MM.1S (cell line): ENCODE measurements at regions not wholly inside any gene's neighbourhood (a gene's known extent, or its start where the extent isn't known, plus 50 kb on each side); places are given as distances from the start of the nearest gene placed in this dataset.

Experiments
- DNase-seq: peaks from one replicate; pipeline ENCODE4 v3.0.0-alpha.2; 2015
- H2AFZ ChIP-seq: fragments of 300-600 bp; sonication (generic); 2 replicates; pipeline ENCODE4 v1.6.0; 2016; ENCODE audit warnings: antibody characterized with exemption, low read length
- H3F3A ChIP-seq: fragments of 300-600 bp; sonication (generic); 2 replicates; pipeline ENCODE4 v1.6.1; 2016; ENCODE audit warnings: mild to moderate bottlenecking, antibody characterized with exemption, low read length, moderate library complexity, mixed read lengths; ENCODE audit not compliant: insufficient read depth
- H3K27ac ChIP-seq: fragments of 300-600 bp; sonication (generic); 2 replicates; pipeline ENCODE4 v1.5.1; 2016; ENCODE audit warnings: mild to moderate bottlenecking, low read length
- H3K27me3 ChIP-seq: fragments of 300-600 bp; sonication (generic); replicated peaks from 2 replicates; pipeline ENCODE4 v1.6.0; 2016; ENCODE audit warnings: low read length; ENCODE audit not compliant: insufficient read depth
- H3K36me3 ChIP-seq: fragments of 300-600 bp; sonication (generic); replicated peaks from 2 replicates; pipeline ENCODE4 v1.6.1; 2016; ENCODE audit warnings: mild to moderate bottlenecking, low read length, mixed read lengths; ENCODE audit not compliant: insufficient read depth
- H3K4me1 ChIP-seq: fragments of 300-600 bp; sonication (generic); 2 replicates; pipeline ENCODE4 v1.6.1; 2016; ENCODE audit warnings: low read length, mixed read lengths
- H3K4me2 ChIP-seq: fragments of 300-600 bp; sonication (generic); 2 replicates; pipeline ENCODE4 v1.6.0; 2016; ENCODE audit warnings: low read depth, low read length
- H3K4me3 ChIP-seq: fragments of 300-600 bp; sonication (generic); 2 replicates; pipeline ENCODE4 v1.5.1; 2016; ENCODE audit warnings: low read length, mixed read lengths
- H3K79me2 ChIP-seq: fragments of 300-600 bp; sonication (generic); 2 replicates; pipeline ENCODE4 v1.6.1; 2016; ENCODE audit warnings: mixed run types, low read length, mixed read lengths
- H3K9ac ChIP-seq: fragments of 300-600 bp; sonication (generic); 2 replicates; pipeline ENCODE4 v1.6.1; 2016; ENCODE audit warnings: low read length, mixed read lengths
- H3K9me2 ChIP-seq: fragments of 300-600 bp; sonication (generic); replicated peaks from 2 replicates; pipeline ENCODE4 v1.6.1; 2016; ENCODE audit warnings: mild to moderate bottlenecking, low read length, mixed read lengths; ENCODE audit not compliant: insufficient read depth
- H3K9me3 ChIP-seq: fragments of 300-600 bp; sonication (generic); replicated peaks from 2 replicates; pipeline ENCODE4 v1.6.1; 2016; ENCODE audit warnings: mild to moderate bottlenecking, low read length, mixed read lengths; ENCODE audit not compliant: insufficient read depth
- H4K20me1 ChIP-seq: fragments of 300-600 bp; sonication (generic); 2 replicates; pipeline ENCODE4 v1.6.1; 2016; ENCODE audit warnings: mild to moderate bottlenecking, low read length, moderate library complexity, mixed read lengths; ENCODE audit not compliant: insufficient read depth
- EZH2 ChIP-seq: fragments of 300-600 bp; sonication (generic); optimal IDR thresholded peaks from 2 replicates; pipeline ENCODE3; 2017; ENCODE audit warnings: low read depth, mild to moderate bottlenecking, antibody characterized with exemption, low read length, mixed read lengths
- EZH2phosphoT487 ChIP-seq: fragments of 300-600 bp; sonication (generic); IDR thresholded peaks from 2 replicates; pipeline ENCODE4 v1.6.1; 2018; ENCODE audit warnings: antibody characterized with exemption, low read length
- TF ChIP-seq, protein P1 (sequence below): fragments of 300-600 bp; sonication (generic); IDR thresholded peaks from 2 replicates; pipeline ENCODE4 v1.5.1; 2016; ENCODE audit warnings: antibody characterized with exemption, low read length, mixed read lengths

- TF ChIP-seq, protein P1, sequence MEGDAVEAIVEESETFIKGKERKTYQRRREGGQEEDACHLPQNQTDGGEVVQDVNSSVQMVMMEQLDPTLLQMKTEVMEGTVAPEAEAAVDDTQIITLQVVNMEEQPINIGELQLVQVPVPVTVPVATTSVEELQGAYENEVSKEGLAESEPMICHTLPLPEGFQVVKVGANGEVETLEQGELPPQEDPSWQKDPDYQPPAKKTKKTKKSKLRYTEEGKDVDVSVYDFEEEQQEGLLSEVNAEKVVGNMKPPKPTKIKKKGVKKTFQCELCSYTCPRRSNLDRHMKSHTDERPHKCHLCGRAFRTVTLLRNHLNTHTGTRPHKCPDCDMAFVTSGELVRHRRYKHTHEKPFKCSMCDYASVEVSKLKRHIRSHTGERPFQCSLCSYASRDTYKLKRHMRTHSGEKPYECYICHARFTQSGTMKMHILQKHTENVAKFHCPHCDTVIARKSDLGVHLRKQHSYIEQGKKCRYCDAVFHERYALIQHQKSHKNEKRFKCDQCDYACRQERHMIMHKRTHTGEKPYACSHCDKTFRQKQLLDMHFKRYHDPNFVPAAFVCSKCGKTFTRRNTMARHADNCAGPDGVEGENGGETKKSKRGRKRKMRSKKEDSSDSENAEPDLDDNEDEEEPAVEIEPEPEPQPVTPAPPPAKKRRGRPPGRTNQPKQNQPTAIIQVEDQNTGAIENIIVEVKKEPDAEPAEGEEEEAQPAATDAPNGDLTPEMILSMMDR = no peak
- TF ChIP-seq EZH2phosphoT487 (no peak), EZH2 (no peak)
- H3K9ac ChIP-seq = no peak overlapping the region
- no peak overlapping the region for H3K4me3 ChIP-seq
- no peaks in the 10 kb centered on the region for H3K27me3 ChIP-seq
- H3K27ac ChIP-seq = no peak overlapping the region
- DNase-seq = no peak
- H3K9me2 ChIP-seq = no peaks in the 10 kb centered on the region
- no peaks in the 10 kb centered on the region for H3K9me3 ChIP-seq
- H3F3A ChIP-seq = no peaks in the 10 kb centered on the region
- no peaks in the 10 kb centered on the region for H3K4me1 ChIP-seq
- no peaks in the 10 kb centered on the region for H4K20me1 ChIP-seq
- no peaks in the 10 kb centered on the region for H3K79me2 ChIP-seq
- H2AFZ ChIP-seq = no peak overlapping the region
- no peaks in the 10 kb centered on the region for H3K36me3 ChIP-seq
- H3K4me2 ChIP-seq = no peak overlapping the region
Measured at GRCh38 chr3:193187070-193187722, 53.8 kb upstream of the PLAAT1 start.

DNA sequence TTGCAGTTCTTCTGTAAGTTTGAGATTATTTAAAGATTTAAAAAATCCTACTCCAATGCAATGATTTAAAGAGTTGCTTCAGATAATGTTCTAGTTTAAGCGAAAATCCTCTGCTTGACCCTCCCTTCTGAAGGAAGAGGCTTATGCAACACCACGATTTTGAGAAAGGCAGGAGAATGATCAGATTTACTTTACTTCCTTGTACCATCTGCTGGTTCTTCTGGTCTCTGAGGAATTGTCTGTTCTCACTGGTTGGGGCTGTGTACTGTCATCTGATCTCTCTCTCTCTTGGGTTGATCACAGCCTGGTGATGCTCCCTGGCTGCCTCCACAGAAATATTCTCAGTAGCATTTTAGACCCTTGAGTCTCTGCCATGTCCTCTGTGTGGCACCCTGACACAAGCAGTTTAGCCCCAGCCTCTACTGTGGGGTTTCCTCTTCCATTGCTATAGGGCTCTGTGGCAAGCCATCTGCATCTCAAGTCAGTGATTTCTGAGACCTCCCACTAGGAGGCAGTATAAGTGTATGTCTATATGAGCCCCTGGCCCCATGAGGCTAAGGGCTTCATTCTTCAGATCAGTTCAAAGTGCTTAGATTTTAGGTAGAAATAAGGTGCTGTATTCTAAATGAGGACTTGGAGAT lies 50.8 kb upstream of the PLAAT1 start:
- H3K27me3 ChIP-seq = no peaks in the 10 kb centered on the region
- H3K9ac ChIP-seq = no peak overlapping the region
- no peak overlapping the region for H3K4me2 ChIP-seq
- no peaks in the 10 kb centered on the region for H4K20me1 ChIP-seq
- H3K79me2 ChIP-seq = no peaks in the 10 kb centered on the region
- no peak overlapping the region for H2AFZ ChIP-seq
- no peaks in the 10 kb centered on the region for H3K36me3 ChIP-seq
- no peaks in the 10 kb centered on the region for H3K4me1 ChIP-seq
- no peaks in the 10 kb centered on the region for H3F3A ChIP-seq
- TF ChIP-seq EZH2 (no peak), EZH2phosphoT487 (no peak)
- TF ChIP-seq, protein P1 = peak; percentile 56
- H3K4me3 ChIP-seq = no peak overlapping the region
- no peaks in the 10 kb centered on the region for H3K9me3 ChIP-seq
- DNase-seq = peak; percentile 53
- H3K27ac ChIP-seq = no peak overlapping the region
- H3K9me2 ChIP-seq = no peaks in the 10 kb centered on the region
